ENCODE measurements at regions not wholly inside any gene's neighbourhood (a gene's known extent, or its start where the extent isn't known, plus 50 kb on each side); places are given as distances from the start of the nearest gene placed in this dataset.
A peak's percentile ranks its signal among the peaks of the same experiment; 100 is the strongest.

DNA sequence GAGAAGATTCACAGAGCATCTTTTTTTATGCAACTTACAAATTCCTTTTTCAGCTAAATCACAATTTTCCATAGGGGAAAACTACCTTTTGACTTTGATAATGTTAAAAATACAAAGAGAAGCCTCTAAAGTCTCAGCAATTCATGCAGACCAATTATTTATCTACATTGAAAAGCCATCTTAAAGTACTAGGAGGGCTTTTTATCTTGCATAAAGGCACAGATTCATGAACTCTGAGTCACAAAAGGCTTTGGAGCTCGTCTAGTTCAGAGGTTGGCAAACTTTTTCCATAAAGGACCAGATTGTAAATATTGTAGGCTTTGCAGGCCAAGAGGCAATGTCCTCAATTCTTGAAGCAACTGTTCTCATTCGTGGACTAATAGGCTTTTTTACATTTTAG lies 210.4 kb upstream of the HDX start:
- in situ Hi-C loops (cut with HindIII; ENCODE audit: low sequenced_read_pairs) = no loop called here
- no peak for DNase-seq (ENCODE audit: low read depth)
- no peak overlapping the region for H3K4me3 ChIP-seq (ENCODE audit: low read depth, low read length)
- TF ChIP-seq, protein P1, sequence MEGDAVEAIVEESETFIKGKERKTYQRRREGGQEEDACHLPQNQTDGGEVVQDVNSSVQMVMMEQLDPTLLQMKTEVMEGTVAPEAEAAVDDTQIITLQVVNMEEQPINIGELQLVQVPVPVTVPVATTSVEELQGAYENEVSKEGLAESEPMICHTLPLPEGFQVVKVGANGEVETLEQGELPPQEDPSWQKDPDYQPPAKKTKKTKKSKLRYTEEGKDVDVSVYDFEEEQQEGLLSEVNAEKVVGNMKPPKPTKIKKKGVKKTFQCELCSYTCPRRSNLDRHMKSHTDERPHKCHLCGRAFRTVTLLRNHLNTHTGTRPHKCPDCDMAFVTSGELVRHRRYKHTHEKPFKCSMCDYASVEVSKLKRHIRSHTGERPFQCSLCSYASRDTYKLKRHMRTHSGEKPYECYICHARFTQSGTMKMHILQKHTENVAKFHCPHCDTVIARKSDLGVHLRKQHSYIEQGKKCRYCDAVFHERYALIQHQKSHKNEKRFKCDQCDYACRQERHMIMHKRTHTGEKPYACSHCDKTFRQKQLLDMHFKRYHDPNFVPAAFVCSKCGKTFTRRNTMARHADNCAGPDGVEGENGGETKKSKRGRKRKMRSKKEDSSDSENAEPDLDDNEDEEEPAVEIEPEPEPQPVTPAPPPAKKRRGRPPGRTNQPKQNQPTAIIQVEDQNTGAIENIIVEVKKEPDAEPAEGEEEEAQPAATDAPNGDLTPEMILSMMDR (IDR thresholded peaks at IDR 0.05; ENCODE audit: low read depth, low read length, missing control alignments) = no peak

DNA sequence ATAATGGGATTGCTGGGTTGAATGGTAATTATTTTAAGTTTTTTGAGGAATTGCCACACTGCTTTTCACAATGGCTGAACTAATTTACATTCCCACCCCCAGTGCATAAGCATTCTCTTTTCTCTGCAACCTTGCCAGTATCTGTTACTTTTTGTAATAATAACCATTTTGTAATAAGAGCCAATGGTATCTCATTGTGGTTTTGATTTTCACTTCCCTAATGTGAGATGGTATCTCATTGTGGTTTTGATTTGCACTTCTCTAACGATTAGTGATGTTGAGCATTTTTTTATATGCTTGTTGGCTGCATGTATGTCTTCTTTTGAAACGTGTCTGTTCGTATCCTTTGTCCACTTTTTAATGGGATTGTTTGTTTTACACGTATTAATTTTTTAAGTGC lies 213.1 kb upstream of the HDX start:
- H3K4me3 ChIP-seq (ENCODE audit: low read depth, low read length) = no peak overlapping the region
- in situ Hi-C loops (cut with HindIII; ENCODE audit: low sequenced_read_pairs) = no loop called here
- TF ChIP-seq, protein P1 (IDR thresholded peaks at IDR 0.05; ENCODE audit: low read depth, low read length, missing control alignments) = no peak
- DNase-seq (ENCODE audit: low read depth) = no peak

DNA sequence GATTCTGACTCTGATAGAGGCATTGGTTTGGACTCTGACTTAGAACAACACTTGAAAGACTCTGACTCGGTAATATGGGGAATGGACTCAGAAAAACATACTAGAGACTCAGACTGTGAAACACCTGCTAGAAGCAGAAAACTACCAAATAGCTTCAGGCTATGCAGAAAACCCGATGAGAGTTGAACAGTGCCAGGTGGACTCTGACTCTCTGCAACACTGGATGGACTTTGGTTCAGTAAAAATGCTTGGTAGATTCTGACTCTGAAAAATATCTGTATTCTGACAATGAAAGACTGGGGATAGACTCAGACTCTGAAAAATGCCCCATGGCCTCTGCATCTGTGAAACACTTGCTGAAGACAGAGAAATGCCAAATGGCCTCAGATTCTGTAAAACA lies 215.1 kb upstream of the HDX start:
- no peak overlapping the region for H3K4me3 ChIP-seq (ENCODE audit: low read depth, low read length)
- in situ Hi-C loops (cut with HindIII; ENCODE audit: low sequenced_read_pairs) = no loop called here
- TF ChIP-seq, protein P1 (IDR thresholded peaks at IDR 0.05; ENCODE audit: low read depth, low read length, missing control alignments) = no peak
- DNase-seq (ENCODE audit: low read depth) = no peak

DNA sequence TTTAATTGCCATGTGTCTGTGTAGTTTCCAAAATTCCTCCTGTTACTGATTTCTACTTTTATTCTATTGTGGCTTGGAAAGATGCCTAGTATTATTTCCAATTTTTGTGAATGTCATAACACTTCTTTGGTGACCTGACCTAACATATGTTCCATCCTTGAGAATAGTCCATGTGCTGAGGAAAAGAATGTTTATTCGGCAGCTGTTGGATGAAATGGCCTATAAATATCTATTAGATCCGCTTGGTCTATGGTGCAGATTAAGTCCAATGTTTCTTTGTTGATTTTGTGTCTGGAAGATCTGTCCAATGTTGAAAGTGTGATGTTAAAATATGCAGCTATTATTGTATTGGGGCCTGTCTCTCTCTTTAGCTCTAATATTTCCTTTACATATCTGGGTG lies 219.2 kb upstream of the HDX start:
- in situ Hi-C loops (cut with HindIII; ENCODE audit: low sequenced_read_pairs) = no loop called here
- no peak for DNase-seq (ENCODE audit: low read depth)
- TF ChIP-seq, protein P1 (IDR thresholded peaks at IDR 0.05; ENCODE audit: low read depth, low read length, missing control alignments) = no peak

DNA sequence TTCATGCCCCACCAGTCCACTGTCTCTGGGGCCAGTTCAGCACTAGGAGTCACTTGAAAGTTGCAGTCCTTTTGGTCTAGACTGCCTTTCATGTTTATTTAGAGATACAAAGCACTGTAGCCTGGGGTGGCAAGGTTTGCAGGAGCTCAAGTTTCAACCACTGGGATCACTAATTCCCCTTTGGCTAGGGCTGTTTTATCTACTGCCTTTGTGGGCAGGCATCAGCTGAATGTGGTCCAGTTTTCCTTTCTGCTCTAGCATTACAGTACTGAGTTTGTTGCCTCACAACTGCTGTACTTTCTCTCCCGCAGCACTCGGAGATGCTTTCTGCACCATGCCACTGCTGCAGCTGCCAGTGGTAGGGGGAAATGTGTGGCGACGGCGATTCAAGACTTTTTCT lies 222.3 kb upstream of the HDX start:
- H3K4me3 ChIP-seq (ENCODE audit: low read depth, low read length) = no peak overlapping the region
- no peak for DNase-seq (ENCODE audit: low read depth)
- in situ Hi-C loops (cut with HindIII; ENCODE audit: low sequenced_read_pairs) = no loop called here
- TF ChIP-seq, protein P1 (IDR thresholded peaks at IDR 0.05; ENCODE audit: low read depth, low read length, missing control alignments) = no peak

More for the DNA sequence above, 219.2 kb upstream of the HDX start:
- H3K4me3 ChIP-seq (ENCODE audit: low read depth, low read length) = no peak overlapping the region

DNA sequence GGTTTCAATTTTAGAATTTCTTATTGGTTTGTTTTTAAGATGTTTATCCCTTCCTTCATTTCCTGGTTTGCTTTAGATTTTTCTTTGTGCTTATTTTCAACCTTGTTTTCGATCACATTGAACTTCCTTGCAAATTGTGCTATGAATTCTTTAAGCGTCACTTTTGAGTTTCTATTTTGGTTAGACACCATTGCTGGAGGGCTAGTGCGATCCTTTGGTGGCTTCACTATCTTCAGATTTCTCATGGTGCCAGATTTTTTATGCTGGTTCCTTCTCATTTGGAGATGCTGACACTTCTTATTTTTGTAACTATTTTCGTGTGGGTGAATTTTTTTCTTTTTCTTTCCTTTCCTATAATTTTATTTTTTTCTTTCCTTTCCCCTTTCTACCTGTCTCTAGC lies 227.2 kb upstream of the HDX start:
- in situ Hi-C loops (cut with HindIII; ENCODE audit: low sequenced_read_pairs) = no loop called here
- H3K4me3 ChIP-seq (ENCODE audit: low read depth, low read length) = no peak overlapping the region
- TF ChIP-seq, protein P1 (IDR thresholded peaks at IDR 0.05; ENCODE audit: low read depth, low read length, missing control alignments) = no peak
- DNase-seq (ENCODE audit: low read depth) = no peak

DNA sequence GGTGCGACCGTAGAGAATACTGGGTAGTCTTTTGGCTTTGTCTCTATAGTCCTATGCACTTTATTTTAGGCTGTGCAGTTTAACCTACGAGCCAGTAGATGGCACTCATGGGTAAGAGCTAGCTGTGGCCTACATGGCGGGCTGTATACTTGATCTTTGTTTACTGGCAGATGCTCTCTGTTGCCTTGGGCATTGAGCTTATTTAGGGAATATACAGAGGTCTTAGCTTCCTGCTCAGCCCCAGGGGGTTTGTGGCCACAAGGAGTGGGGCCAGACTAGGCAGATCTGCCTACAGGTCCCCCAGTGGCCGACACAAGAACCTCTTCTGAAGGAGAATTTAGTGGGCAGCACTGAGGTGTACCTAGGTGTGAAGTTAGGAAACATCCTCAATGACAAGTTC lies 227.6 kb upstream of the HDX start:
- no peak overlapping the region for H3K4me3 ChIP-seq (ENCODE audit: low read depth, low read length)
- DNase-seq (ENCODE audit: low read depth) = peak; percentile 0
- TF ChIP-seq, protein P1 (IDR thresholded peaks at IDR 0.05; ENCODE audit: low read depth, low read length, missing control alignments) = peak; percentile 78
- in situ Hi-C loops (cut with HindIII; ENCODE audit: low sequenced_read_pairs) = no loop called here

All from astrocyte of the cerebellum (primary cell).